ENCODE measurements at regions not wholly inside any gene's neighbourhood (a gene's known extent, or its start where the extent isn't known, plus 50 kb on each side); places are given as distances from the start of the nearest gene placed in this dataset.

- no peak overlapping the region for H3K4me3 ChIP-seq
- TF ChIP-seq POLR2AphosphoS5 (IDR thresholded peaks at IDR 0.05) (no peak), POLR2A (IDR thresholded peaks at IDR 0.05) (no peak), CTCF (IDR thresholded peaks at IDR 0.05) (no peak)
- no peak overlapping the region for H3K27ac ChIP-seq
- H3K9me3 ChIP-seq = no peaks in the 10 kb centered on the region
- H3K4me1 ChIP-seq = no peaks in the 10 kb centered on the region
- H3K27me3 ChIP-seq = no peaks in the 10 kb centered on the region
- no peaks in the 10 kb centered on the region for H3K36me3 ChIP-seq
- intact Hi-C loops (cut with DNase I; ENCODE audit: low total_unique reads) = no loop called here
- DNase-seq (ENCODE audit: low spot score in 2 of 2) = no peak
These were observed 202.2 kb downstream of the OPA1 start for GRCh38 chr3:193795062-193795690.

GRCh38 chr3:193796089-193796488 lies 203.1 kb downstream of the OPA1 start:
- Histone ChIP-seq H3K4me3 (no peak overlapping the region), H3K27me3 (no peaks in the 10 kb centered on the region), H3K9me3 (no peaks in the 10 kb centered on the region), H3K4me1 (no peaks in the 10 kb centered on the region), H3K36me3 (no peaks in the 10 kb centered on the region), H3K27ac (no peak overlapping the region)
- DNase-seq (ENCODE audit: low spot score in 2 of 2) = no peak
- intact Hi-C loops (cut with DNase I; ENCODE audit: low total_unique reads) = no loop called here
- TF ChIP-seq CTCF (IDR thresholded peaks at IDR 0.05) (no peak), POLR2AphosphoS5 (IDR thresholded peaks at IDR 0.05) (no peak), POLR2A (IDR thresholded peaks at IDR 0.05) (no peak)

- no peaks in the 10 kb centered on the region for H3K4me1 ChIP-seq
- H3K4me3 ChIP-seq = no peak overlapping the region
- H3K27me3 ChIP-seq = no peaks in the 10 kb centered on the region
- no peaks in the 10 kb centered on the region for H3K36me3 ChIP-seq
- no peak for TF ChIP-seq POLR2A (IDR thresholded peaks at IDR 0.05)
- TF ChIP-seq CTCF (IDR thresholded peaks at IDR 0.05) = no peak
- TF ChIP-seq POLR2AphosphoS5 (IDR thresholded peaks at IDR 0.05) = no peak
- H3K27ac ChIP-seq = no peak overlapping the region
- intact Hi-C loops (cut with DNase I; ENCODE audit: low total_unique reads) = no loop called here
- DNase-seq (ENCODE audit: low spot score in 2 of 2) = no peak
- no peaks in the 10 kb centered on the region for H3K9me3 ChIP-seq
These were observed 204.6 kb downstream of the OPA1 start for GRCh38 chr3:193797566-193797965.

GRCh38 chr3:193798051-193798450 lies 205.0 kb downstream of the OPA1 start:
- no peaks in the 10 kb centered on the region for H3K36me3 ChIP-seq
- H3K9me3 ChIP-seq = no peaks in the 10 kb centered on the region
- intact Hi-C loops (cut with DNase I; ENCODE audit: low total_unique reads) = no loop called here
- TF ChIP-seq POLR2A (IDR thresholded peaks at IDR 0.05) = no peak
- TF ChIP-seq POLR2AphosphoS5 (IDR thresholded peaks at IDR 0.05) = no peak
- TF ChIP-seq CTCF (IDR thresholded peaks at IDR 0.05) = no peak
- H3K4me3 ChIP-seq = no peak overlapping the region
- no peaks in the 10 kb centered on the region for H3K4me1 ChIP-seq
- H3K27me3 ChIP-seq = no peaks in the 10 kb centered on the region
- no peak for DNase-seq (ENCODE audit: low spot score in 2 of 2)
- H3K27ac ChIP-seq = no peak overlapping the region

- H3K4me1 ChIP-seq = no peaks in the 10 kb centered on the region
- no peaks in the 10 kb centered on the region for H3K36me3 ChIP-seq
- no peaks in the 10 kb centered on the region for H3K27me3 ChIP-seq
- no peak overlapping the region for H3K27ac ChIP-seq
- no peak for DNase-seq (ENCODE audit: low spot score in 2 of 2)
- intact Hi-C loops (cut with DNase I; ENCODE audit: low total_unique reads) = no loop called here
- no peak for TF ChIP-seq POLR2AphosphoS5 (IDR thresholded peaks at IDR 0.05)
- TF ChIP-seq POLR2A (IDR thresholded peaks at IDR 0.05) = no peak
- TF ChIP-seq CTCF (IDR thresholded peaks at IDR 0.05) = no peak
- no peak overlapping the region for H3K4me3 ChIP-seq
- no peaks in the 10 kb centered on the region for H3K9me3 ChIP-seq
These were observed 207.4 kb downstream of the OPA1 start for GRCh38 chr3:193800138-193801043.
